ENCODE measurements at regions not wholly inside any gene's neighbourhood (a gene's known extent, or its start where the extent isn't known, plus 50 kb on each side); places are given as distances from the start of the nearest gene placed in this dataset.
A peak's percentile ranks its signal among the peaks of the same experiment; 100 is the strongest.

DNA sequence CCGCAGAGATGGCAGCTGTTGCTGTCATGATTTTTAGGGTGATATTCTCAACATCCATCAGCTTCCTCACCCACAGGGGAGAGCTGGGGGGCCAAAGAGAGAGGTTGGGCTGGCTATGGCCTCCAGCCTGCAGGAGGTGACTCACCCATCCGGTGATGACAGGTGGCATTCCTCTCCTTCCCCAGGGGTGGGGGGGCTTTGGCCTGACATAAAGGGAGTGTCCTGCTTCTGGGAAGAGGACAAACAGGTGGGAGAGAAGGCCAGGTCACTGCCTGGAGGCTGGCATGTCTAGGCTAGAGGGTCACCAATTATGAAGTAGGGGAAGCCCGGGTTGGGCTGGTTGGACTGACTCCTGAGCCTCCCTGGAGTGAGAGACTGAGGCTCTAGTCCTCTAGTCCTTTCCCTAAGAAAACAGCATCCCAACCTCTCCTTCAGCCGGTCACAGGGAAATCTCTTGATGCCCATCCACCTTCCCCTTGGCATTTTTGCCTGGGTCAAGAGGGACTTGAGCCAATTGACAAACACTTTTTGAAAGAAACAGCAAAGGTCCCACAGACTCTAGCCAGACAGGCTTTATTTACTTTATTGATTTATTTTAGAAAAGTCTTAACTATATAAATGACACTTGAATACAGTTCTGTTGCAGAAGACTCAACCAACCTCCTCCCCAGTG lies 79.8 kb upstream of the ZNF716 start:
- Histone ChIP-seq H3K27me3 (no peaks in the 10 kb centered on the region), H3K9me3 (replicated peaks) (no peaks in the 10 kb centered on the region), H3K36me3 (no peaks in the 10 kb centered on the region), H3K4me1 (peaks cover 10% of the 10 kb centered on the region; the same call in 1 of the 2 replicates), H3K27ac (no peak overlapping the region), H3K4me3 (no peak overlapping the region)
- DNase-seq: peak; percentile 65 to 73

GRCh38 chr7:57370739-57371098 lies 79.3 kb upstream of the ZNF716 start:
- H3K4me1 ChIP-seq: peaks cover 10% of the 10 kb centered on the region; the same call in 1 of the 2 replicates
- H3K27me3 ChIP-seq: no peaks in the 10 kb centered on the region
- no peak overlapping the region for H3K4me3 ChIP-seq
- H3K36me3 ChIP-seq: no peaks in the 10 kb centered on the region
- no peak for DNase-seq
- H3K27ac ChIP-seq: no peak overlapping the region
- no peaks in the 10 kb centered on the region for H3K9me3 ChIP-seq (replicated peaks)

DNA sequence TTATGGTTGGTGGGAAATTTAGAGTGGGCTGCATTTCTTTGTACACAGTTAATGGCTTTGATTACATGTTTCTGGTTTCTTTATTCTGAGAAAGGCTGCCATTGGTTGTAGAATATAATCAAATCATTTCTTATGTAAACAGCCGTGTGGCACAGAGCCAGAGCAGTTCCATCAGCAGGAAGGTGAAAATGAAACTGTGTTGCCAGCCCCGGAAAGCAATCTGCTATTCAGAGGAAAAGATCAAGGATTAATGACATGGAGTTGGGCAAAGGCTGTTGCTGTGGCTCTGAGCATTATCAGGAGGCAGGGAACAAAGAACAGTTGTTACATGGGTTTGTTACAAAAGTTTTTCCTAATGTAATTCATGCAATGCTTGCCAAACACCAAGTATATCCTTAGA lies 74.2 kb upstream of the ZNF716 start:
- no peaks in the 10 kb centered on the region for H3K36me3 ChIP-seq
- no peak overlapping the region for H3K4me3 ChIP-seq
- H3K9me3 ChIP-seq (replicated peaks): no peaks in the 10 kb centered on the region; the same call in 1 of the 2 replicates
- H3K27me3 ChIP-seq: no peaks in the 10 kb centered on the region
- H3K27ac ChIP-seq: no peak overlapping the region
- H3K4me1 ChIP-seq: no peaks in the 10 kb centered on the region
- DNase-seq: peak in 1 of 2 experiments; percentile 9

DNA sequence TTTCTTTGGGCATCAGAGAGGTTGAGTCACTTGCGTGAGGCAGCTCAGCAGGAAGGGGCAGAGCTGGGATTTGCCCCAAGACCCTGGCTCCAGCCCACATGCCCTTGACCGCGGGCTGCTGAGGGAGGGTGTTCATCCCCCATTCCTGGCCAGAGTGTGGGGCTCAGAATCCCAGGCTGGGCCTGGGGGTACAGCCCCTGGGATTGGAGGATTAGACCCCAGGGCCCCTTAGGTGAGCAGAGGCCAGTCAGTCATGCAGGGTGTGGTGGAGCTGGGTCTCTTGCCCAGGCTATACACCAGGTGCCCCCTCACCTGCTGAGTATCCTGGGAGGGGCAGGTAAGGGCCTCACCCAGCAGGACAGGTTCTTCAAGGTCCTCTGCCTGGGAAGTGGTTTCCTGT lies 68.4 kb upstream of the ZNF716 start:
- Histone ChIP-seq H3K4me3 (no peak overlapping the region), H3K4me1 (no peaks in the 10 kb centered on the region), H3K27ac (no peak overlapping the region), H3K36me3 (no peaks in the 10 kb centered on the region), H3K27me3 (no peaks in the 10 kb centered on the region), H3K9me3 (replicated peaks) (no peaks in the 10 kb centered on the region; the same call in 1 of the 2 replicates)
- DNase-seq: no peak

DNA sequence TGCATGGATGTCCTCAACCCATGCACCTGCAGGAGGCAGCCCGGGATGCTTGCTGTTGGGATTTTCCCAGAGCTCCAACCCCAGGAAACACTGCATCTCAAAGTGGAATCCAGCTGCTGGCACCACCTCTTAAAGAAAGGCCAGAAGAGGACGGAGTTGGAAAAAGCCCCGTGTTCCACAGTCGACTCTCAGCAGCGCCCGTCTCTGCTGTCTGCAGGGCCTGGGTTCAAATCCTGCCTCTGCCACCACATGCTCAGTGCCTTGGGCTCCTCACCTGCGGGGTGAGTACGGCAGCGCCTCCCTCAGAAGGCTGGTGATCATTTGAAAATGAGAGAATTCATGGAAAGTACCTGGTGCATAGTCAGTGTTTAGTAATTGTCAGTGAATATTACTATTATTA lies 65.6 kb upstream of the ZNF716 start:
- Histone ChIP-seq H3K36me3 (no peaks in the 10 kb centered on the region), H3K9me3 (replicated peaks) (no peaks in the 10 kb centered on the region), H3K27me3 (no peaks in the 10 kb centered on the region), H3K27ac (no peak overlapping the region), H3K4me3 (no peak overlapping the region), H3K4me1 (no peaks in the 10 kb centered on the region)
- DNase-seq: no peak

GRCh38 chr7:57385668-57386067 lies 64.3 kb upstream of the ZNF716 start:
- Histone ChIP-seq H3K27ac (no peak overlapping the region), H3K36me3 (no peaks in the 10 kb centered on the region), H3K27me3 (no peaks in the 10 kb centered on the region), H3K9me3 (replicated peaks) (no peaks in the 10 kb centered on the region), H3K4me3 (no peak overlapping the region), H3K4me1 (no peaks in the 10 kb centered on the region)
- no peak for DNase-seq

GRCh38 chr7:57388761-57389160 lies 61.2 kb upstream of the ZNF716 start:
- no peak for DNase-seq
- Histone ChIP-seq H3K27ac (no peak overlapping the region), H3K27me3 (no peaks in the 10 kb centered on the region), H3K4me1 (no peaks in the 10 kb centered on the region), H3K9me3 (replicated peaks) (no peaks in the 10 kb centered on the region), H3K4me3 (no peak overlapping the region), H3K36me3 (no peaks in the 10 kb centered on the region)

DNA sequence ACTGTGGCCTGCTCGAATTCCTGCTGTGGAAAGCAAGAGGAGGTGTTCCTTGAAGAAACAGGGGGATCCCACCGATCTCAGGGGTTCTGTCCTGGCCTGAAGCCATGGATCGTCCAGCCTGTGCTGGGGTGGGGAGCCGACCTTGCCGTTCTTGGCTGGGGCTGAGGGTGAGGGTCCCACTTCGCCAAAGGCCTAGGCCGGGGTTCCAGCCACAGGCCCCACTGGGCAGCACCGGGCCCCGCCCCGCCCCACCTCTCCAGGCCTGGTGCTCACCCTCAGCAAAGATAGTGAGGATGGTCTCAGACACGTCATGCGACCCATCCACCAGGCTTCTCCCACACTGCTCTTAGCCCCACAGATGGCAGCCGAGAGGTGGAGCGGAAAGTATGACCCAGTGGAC lies 51.4 kb upstream of the ZNF716 start:
- H3K9me3 ChIP-seq (replicated peaks): 0 out of 2 replicates have a peak, but pooled peaks cover 4% of the 10 kb centered on the region
- H3K4me3 ChIP-seq: no peak overlapping the region
- H3K27me3 ChIP-seq: no peaks in the 10 kb centered on the region
- no peaks in the 10 kb centered on the region for H3K36me3 ChIP-seq
- no peaks in the 10 kb centered on the region for H3K4me1 ChIP-seq
- no peak for DNase-seq
- H3K27ac ChIP-seq: no peak overlapping the region

GRCh38 chr7:57399251-57399940 lies 50.6 kb upstream of the ZNF716 start:
- Histone ChIP-seq H3K27me3 (no peaks in the 10 kb centered on the region), H3K4me1 (no peaks in the 10 kb centered on the region), H3K27ac (no peak overlapping the region), H3K4me3 (no peak overlapping the region), H3K36me3 (no peaks in the 10 kb centered on the region), H3K9me3 (replicated peaks) (0 out of 2 replicates have a peak, but pooled peaks cover under 1% of the 10 kb centered on the region)
- DNase-seq: no peak

GRCh38 chr7:57399972-57400371 lies 50.0 kb upstream of the ZNF716 start:
- Histone ChIP-seq H3K9me3 (replicated peaks) (no peaks in the 10 kb centered on the region), H3K4me1 (no peaks in the 10 kb centered on the region), H3K36me3 (no peaks in the 10 kb centered on the region), H3K27ac (no peak overlapping the region), H3K27me3 (no peaks in the 10 kb centered on the region), H3K4me3 (no peak overlapping the region)
- DNase-seq: no peak

Data from SJCRH30 (cell line).